ENCODE measurements at regions not wholly inside any gene's neighbourhood (a gene's known extent, or its start where the extent isn't known, plus 50 kb on each side); places are given as distances from the start of the nearest gene placed in this dataset.

- no peak for TF ChIP-seq POLR2AphosphoS5 (IDR thresholded peaks at IDR 0.05; ENCODE audit: low read depth, low read length)
- TF ChIP-seq POLR2A (IDR thresholded peaks at IDR 0.05; ENCODE audit: low read depth, low read length), result no peak
- TF ChIP-seq TAF1 (IDR thresholded peaks at IDR 0.05; ENCODE audit: borderline replicate concordance, low read depth, low read length), result no peak
These were observed 148.9 kb upstream of the RUNX1 start for GRCh38 chr21:35197992-35198431.

All from GM12892 (cell line).